Right lobe of liver (tissue), 4 donors: ENCODE measurements at regions not wholly inside any gene's neighbourhood (a gene's known extent, or its start where the extent isn't known, plus 50 kb on each side); places are given as distances from the start of the nearest gene placed in this dataset.

Experiments used
- POLR2A ChIP-seq: fragments of 450-650 bp; IDR thresholded peaks from one replicate; pipeline ENCODE4 v1.6.1; 2017; ENCODE audit warnings: antibody characterized with exemption, mild to moderate bottlenecking
- TF ChIP-seq, protein P1 (sequence below), 4 donors: fragments of 200-600 bp in 3 of 4; fragments of 450-650 bp in 1 of 4; IDR thresholded peaks; one replicate each; pipeline versions ENCODE4 v1.5.1 to v1.8.0; 2016 to 2022; ENCODE audit warnings: antibody characterized with exemption in 4 of 4, mild to moderate bottlenecking in 2 of 4
- donor health status: DM: no; HTN: no; CAD: no.
- donor health status: DM: no; HTN: no; CAD: no.
- donor health status: DM: no; HTN: yes; CAD: no.

DNA sequence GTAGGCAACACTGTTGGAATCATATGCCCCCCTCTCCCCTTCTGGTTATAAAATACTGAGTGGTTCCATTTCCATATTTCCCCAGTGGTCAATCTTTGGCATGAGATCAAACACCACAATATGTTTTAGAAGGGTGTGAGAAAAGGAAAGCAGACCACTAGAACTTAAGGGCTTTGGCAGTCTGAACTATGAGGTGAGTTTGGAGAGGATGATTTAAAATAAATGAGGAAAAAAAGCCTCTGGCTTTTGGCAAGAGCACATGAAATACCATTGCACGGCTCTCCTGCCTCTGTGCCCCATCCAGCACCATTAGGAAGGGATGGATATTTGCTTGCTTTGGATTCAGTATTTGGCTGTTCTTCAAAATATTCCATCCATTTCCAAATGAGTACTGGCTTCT lies 339.5 kb upstream of the C1orf87 start:
- TF ChIP-seq, protein P1, sequence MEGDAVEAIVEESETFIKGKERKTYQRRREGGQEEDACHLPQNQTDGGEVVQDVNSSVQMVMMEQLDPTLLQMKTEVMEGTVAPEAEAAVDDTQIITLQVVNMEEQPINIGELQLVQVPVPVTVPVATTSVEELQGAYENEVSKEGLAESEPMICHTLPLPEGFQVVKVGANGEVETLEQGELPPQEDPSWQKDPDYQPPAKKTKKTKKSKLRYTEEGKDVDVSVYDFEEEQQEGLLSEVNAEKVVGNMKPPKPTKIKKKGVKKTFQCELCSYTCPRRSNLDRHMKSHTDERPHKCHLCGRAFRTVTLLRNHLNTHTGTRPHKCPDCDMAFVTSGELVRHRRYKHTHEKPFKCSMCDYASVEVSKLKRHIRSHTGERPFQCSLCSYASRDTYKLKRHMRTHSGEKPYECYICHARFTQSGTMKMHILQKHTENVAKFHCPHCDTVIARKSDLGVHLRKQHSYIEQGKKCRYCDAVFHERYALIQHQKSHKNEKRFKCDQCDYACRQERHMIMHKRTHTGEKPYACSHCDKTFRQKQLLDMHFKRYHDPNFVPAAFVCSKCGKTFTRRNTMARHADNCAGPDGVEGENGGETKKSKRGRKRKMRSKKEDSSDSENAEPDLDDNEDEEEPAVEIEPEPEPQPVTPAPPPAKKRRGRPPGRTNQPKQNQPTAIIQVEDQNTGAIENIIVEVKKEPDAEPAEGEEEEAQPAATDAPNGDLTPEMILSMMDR (IDR thresholded peaks at IDR 0.05) = no peak
- no peak for TF ChIP-seq POLR2A
